CD4-positive, alpha-beta memory T cell (primary cell): ENCODE measurements at regions not wholly inside any gene's neighbourhood (a gene's known extent, or its start where the extent isn't known, plus 50 kb on each side); places are given as distances from the start of the nearest gene placed in this dataset.

Experiments
- CTCF ChIA-PET: fragments of 350-600 bp; sonication (Branson Sonifier 250); formaldehyde crosslinking; loops from one replicate; lab custom pipeline; 2021; ENCODE audit warnings: inconsistent platforms; ENCODE audit not compliant: partially characterized antibody; lab: Charles Lee
- POLR2A ChIA-PET: fragments of 350-600 bp; sonication (Branson Sonifier 250); formaldehyde crosslinking; loops from one replicate; lab custom pipeline; 2021; ENCODE audit not compliant: partially characterized antibody; lab: Charles Lee
- DNase-seq, 5 donors: peaks; one replicate each; pipeline versions ENCODE4 v3.0.0 to v3.0.0-alpha.2; 2020 to 2022; ENCODE audit warnings: mixed read lengths in 1 of 5
- H3K27ac ChIP-seq: one replicate; pipeline ENCODE4 v1.7.0; 2013; ENCODE audit warnings: low read depth, low read length
- H3K27me3 ChIP-seq: 2 replicates; pipeline ENCODE4 v1.7.0; 2013; ENCODE audit warnings: mild to moderate bottlenecking, low read length, moderate library complexity; ENCODE audit not compliant: insufficient read depth
- H3K36me3 ChIP-seq: 2 replicates; pipeline ENCODE4 v1.7.0; 2013; ENCODE audit warnings: mild to moderate bottlenecking, low read length, moderate library complexity; ENCODE audit not compliant: insufficient read depth
- H3K4me1 ChIP-seq: 2 replicates; pipeline ENCODE4 v1.7.0; 2013; ENCODE audit warnings: mild to moderate bottlenecking, low read length, moderate library complexity; ENCODE audit not compliant: insufficient read depth
- H3K4me3 ChIP-seq, 2 donors: one replicate each; pipeline ENCODE4 v1.7.0; 2013; ENCODE audit warnings: low read length in 2 of 2, mild to moderate bottlenecking in 1 of 2
- H3K9me3 ChIP-seq, 2 donors: one replicate each; pipeline ENCODE4 v1.7.0; 2013; ENCODE audit warnings: low read length in 2 of 2, control low read depth in 1 of 2; ENCODE audit not compliant: control insufficient read depth in 1 of 2
- H3K27ac Mint-ChIP-seq, 7 donors: one replicate each; pipeline ENCODE4 v1.8.0; 2020 to 2021; ENCODE audit warnings: mixed read lengths in 7 of 7, mild to moderate bottlenecking in 6 of 7, inconsistent platforms in 3 of 7, moderate library complexity in 3 of 7
- H3K27me3 Mint-ChIP-seq, 2 donors: one replicate each; pipeline ENCODE4 v1.8.0; 2020 to 2021; ENCODE audit warnings: mixed read lengths in 2 of 2
- H3K36me3 Mint-ChIP-seq, 2 donors: one replicate each; pipeline ENCODE4 v1.8.0; 2020 to 2021; ENCODE audit warnings: mixed read lengths in 2 of 2, inconsistent platforms in 1 of 2, mild to moderate bottlenecking in 1 of 2
- H3K4me1 Mint-ChIP-seq, 4 donors: one replicate each; pipeline ENCODE4 v1.8.0; 2020 to 2021; ENCODE audit warnings: mixed read lengths in 4 of 4, mild to moderate bottlenecking in 1 of 4
- H3K4me3 Mint-ChIP-seq, 8 donors: one replicate each; pipeline ENCODE4 v1.8.0; 2020 to 2021; ENCODE audit warnings: mixed read lengths in 8 of 8, mild to moderate bottlenecking in 7 of 8, moderate library complexity in 6 of 8, inconsistent platforms in 3 of 8
- H3K9me3 Mint-ChIP-seq, 8 donors: one replicate each; pipeline ENCODE4 v1.8.0; 2020 to 2021; ENCODE audit warnings: mixed read lengths in 8 of 8, mild to moderate bottlenecking in 5 of 8, inconsistent platforms in 3 of 8, moderate library complexity in 1 of 8
- intact Hi-C: fragments of 100-400 bp; cut with micrococcal nuclease; formaldehyde crosslinking; loops from one replicate; pipeline ENCODE4 v1.15.1; 2023

GRCh38 chr3:78545827-78546226, 1222.0 kb downstream of the ROBO1 start:
- peaks cover 2 to 33% (median 23%) of the 10 kb centered on the region in 8 donors for H3K9me3 Mint-ChIP-seq

More at GRCh38 chr3:78545827-78546226, 1222.0 kb downstream of the ROBO1 start:
- Histone ChIP-seq H3K27ac (no peak overlapping the region), H3K4me1 (no peaks in the 10 kb centered on the region), H3K27me3 (no peaks in the 10 kb centered on the region), H3K36me3 (no peaks in the 10 kb centered on the region), H3K9me3 (no peaks in the 10 kb centered on the region), H3K4me3 (no peak overlapping the region)
- Mint-ChIP-seq H3K36me3 (peaks cover 0 to 4% of the 10 kb centered on the region in 2 donors), H3K27me3 (no peaks in the 10 kb centered on the region), H3K4me3 (no peak overlapping the region), H3K27ac (no peak overlapping the region), H3K4me1 (no peaks in the 10 kb centered on the region)
- POLR2A ChIA-PET: no interaction called here
- intact Hi-C loops: no loop called here
- CTCF ChIA-PET: no interaction called here
- no peak for DNase-seq
